Retinal pigment epithelial cell (primary cell): ENCODE measurements at regions not wholly inside any gene's neighbourhood (a gene's known extent, or its start where the extent isn't known, plus 50 kb on each side); places are given as distances from the start of the nearest gene placed in this dataset.

Experiments
- DNase-seq: peaks from one replicate; pipeline ENCODE4 v3.0.0-alpha.2; 2010; ENCODE audit warnings: low read depth
- H3K4me3 ChIP-seq: 2 replicates; pipeline ENCODE4 v1.5.1; 2011; ENCODE audit warnings: mild to moderate bottlenecking, low read length, control low read depth, moderate library complexity
- CTCF ChIP-seq: conservative IDR thresholded peaks from 2 replicates; pipeline ENCODE4 v1.5.1; 2011; ENCODE audit warnings: low read depth, low read length, control low read depth, inconsistent platforms

GRCh38 chr18:38456253-38456652 is 890.7 kb upstream of the CELF4 start:
- H3K4me3 ChIP-seq, result no peak overlapping the region
- TF ChIP-seq CTCF, result no peak
- no peak for DNase-seq

GRCh38 chr18:38454764-38455469 is 889.3 kb upstream of the CELF4 start:
- no peak for TF ChIP-seq CTCF
- DNase-seq, result no peak
- no peak overlapping the region for H3K4me3 ChIP-seq

- H3K4me3 ChIP-seq, result no peak overlapping the region
- no peak for TF ChIP-seq CTCF
- DNase-seq, result no peak
Observed at GRCh38 chr18:38453880-38454279, 888.3 kb upstream of the CELF4 start.

- no peak for TF ChIP-seq CTCF
- peak; percentile 56 for DNase-seq
- no peak overlapping the region for H3K4me3 ChIP-seq
Observed at GRCh38 chr18:38450876-38451275, 885.3 kb upstream of the CELF4 start.

- DNase-seq, result no peak
- no peak for TF ChIP-seq CTCF
- H3K4me3 ChIP-seq, result no peak overlapping the region
Observed at GRCh38 chr18:38445804-38446145, 880.2 kb upstream of the CELF4 start.

- DNase-seq, result no peak
- no peak overlapping the region for H3K4me3 ChIP-seq
- no peak for TF ChIP-seq CTCF
Observed at GRCh38 chr18:38444971-38445803, 879.6 kb upstream of the CELF4 start.

GRCh38 chr18:38427736-38428135 is 862.1 kb upstream of the CELF4 start:
- TF ChIP-seq CTCF, result no peak
- no peak for DNase-seq
- no peak overlapping the region for H3K4me3 ChIP-seq
